ENCODE measurements at regions not wholly inside any gene's neighbourhood (a gene's known extent, or its start where the extent isn't known, plus 50 kb on each side); places are given as distances from the start of the nearest gene placed in this dataset.

GRCh38 chr6:25041485-25042035 lies 105.8 kb upstream of the RIPOR2 start (continued):
- TF ChIP-seq, protein P1, sequence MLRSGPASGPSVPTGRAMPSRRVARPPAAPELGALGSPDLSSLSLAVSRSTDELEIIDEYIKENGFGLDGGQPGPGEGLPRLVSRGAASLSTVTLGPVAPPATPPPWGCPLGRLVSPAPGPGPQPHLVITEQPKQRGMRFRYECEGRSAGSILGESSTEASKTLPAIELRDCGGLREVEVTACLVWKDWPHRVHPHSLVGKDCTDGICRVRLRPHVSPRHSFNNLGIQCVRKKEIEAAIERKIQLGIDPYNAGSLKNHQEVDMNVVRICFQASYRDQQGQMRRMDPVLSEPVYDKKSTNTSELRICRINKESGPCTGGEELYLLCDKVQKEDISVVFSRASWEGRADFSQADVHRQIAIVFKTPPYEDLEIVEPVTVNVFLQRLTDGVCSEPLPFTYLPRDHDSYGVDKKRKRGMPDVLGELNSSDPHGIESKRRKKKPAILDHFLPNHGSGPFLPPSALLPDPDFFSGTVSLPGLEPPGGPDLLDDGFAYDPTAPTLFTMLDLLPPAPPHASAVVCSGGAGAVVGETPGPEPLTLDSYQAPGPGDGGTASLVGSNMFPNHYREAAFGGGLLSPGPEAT (IDR thresholded peaks at IDR 0.05; ENCODE audit: low read depth), result no peak
- TF ChIP-seq ESRRA (IDR thresholded peaks at IDR 0.05; ENCODE audit: low read length), result no peak
- peak; percentile 28; the same call in 1 of the 2 replicates for TF ChIP-seq HDGF (IDR thresholded peaks at IDR 0.05)
- TF ChIP-seq CEBPB (IDR thresholded peaks at IDR 0.05; ENCODE audit: borderline replicate concordance in 1 of 2, low read depth in 2 of 2, low read length in 2 of 2), result 0 out of 4 replicates have a peak, but pooled peaks of 1 of the 2 experiments have one; percentile 21

DNA sequence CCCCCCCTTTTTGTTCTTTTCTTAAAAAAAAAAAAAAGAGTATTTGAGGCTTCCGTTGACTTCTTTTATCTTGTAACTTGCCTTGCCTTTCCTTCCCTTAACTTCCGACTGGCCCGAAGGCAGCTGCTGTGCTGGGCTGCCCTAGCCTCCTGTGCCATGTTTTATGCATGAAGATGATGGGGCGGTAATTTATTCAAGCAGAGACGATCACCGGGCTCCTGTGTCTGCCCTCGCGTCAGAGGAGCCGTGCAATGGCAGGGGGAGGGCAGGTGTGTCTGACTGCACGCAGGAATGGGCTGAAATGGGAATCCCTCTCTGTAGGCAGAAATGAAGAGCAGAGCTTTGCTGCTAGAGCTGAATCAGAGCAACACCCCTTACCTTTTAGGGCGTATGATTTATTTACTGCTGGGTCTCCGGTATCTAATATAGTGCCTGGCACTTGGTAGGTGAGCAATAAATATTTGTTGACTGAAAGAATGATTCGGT lies 106.3 kb upstream of the RIPOR2 start:
- intact Hi-C loops (cut with micrococcal nuclease; ENCODE audit: unreplicated experiment), result no loop called here
- ATAC-seq (peak; percentile 62), FAIRE-seq (no peak), DNase-seq (ENCODE audit: low read depth, low spot score) (no peak)
- H3K79me2 ChIP-seq (ENCODE audit: control insufficient read depth, insufficient read depth, low read length), result peaks cover 4% of the 10 kb centered on the region
- H3K9me3 ChIP-seq (replicated peaks; ENCODE audit: control insufficient read depth, insufficient read depth, low read length), result no peaks in the 10 kb centered on the region; the same call in 2 of the 3 replicates
- ChIA-PET POLR2A (interaction anchor here (0.6 to 4.7 kb wide), 10 partner anchors 9 to 106 kb away, joined by 3 to 87 read pairs (median 6); partner anchors contain the start of gene RIPOR2), RAD21 (ENCODE audit: unreplicated experiment) (interaction anchor here (0.7 to 5.6 kb wide), 14 partner anchors 9 to 109 kb away, joined by 3 to 70 read pairs (median 10); no protein-coding TSS in a partner anchor), CTCF (interaction anchor here (0.7 to 4.6 kb wide), 11 partner anchors 7 to 521 kb away, joined by 3 to 91 read pairs (median 6); no protein-coding TSS in a partner anchor), SMC1A (ENCODE audit: uncharacterized antibody, unreplicated experiment) (interaction anchor here (0.9 to 14.9 kb wide), 13 partner anchors 3 to 263 kb away, joined by 4 to 304 read pairs (median 8); no protein-coding TSS in a partner anchor)
- peak overlapping the region; percentile 88 for H2AFZ ChIP-seq (ENCODE audit: control insufficient read depth, low read depth, low read length)
- H3K4me2 ChIP-seq (ENCODE audit: control insufficient read depth, insufficient read depth), result peak overlapping the region; percentile 92
- peaks cover 23% of the 10 kb centered on the region for H3K4me1 ChIP-seq (ENCODE audit: control insufficient read depth, insufficient read depth, low read length)
- in situ Hi-C loops (cut with MboI), result no loop called here
- peak overlapping the region; percentile 60 for H3K27ac ChIP-seq (ENCODE audit: control insufficient read depth, insufficient read depth)
- no peak for TF ChIP-seq ATF2 (IDR thresholded peaks at IDR 0.05; ENCODE audit: low read length)
- TF ChIP-seq POU2F2 (IDR thresholded peaks at IDR 0.05; ENCODE audit: borderline replicate concordance, low read depth, low read length), result peak; percentile 89; the same call in 2 of the 3 replicates
- 0 out of 2 replicates have a peak, but pooled peaks have one; percentile 45 for TF ChIP-seq MAX (IDR thresholded peaks at IDR 0.05; ENCODE audit: low read depth, low read length)
- peak; percentile 53 for TF ChIP-seq ZNF384 (IDR thresholded peaks at IDR 0.05; ENCODE audit: borderline replicate concordance, low read depth, low read length)
- peak; percentile 50; the same call in 1 of the 2 replicates for TF ChIP-seq POLR2A (IDR thresholded peaks at IDR 0.05; ENCODE audit: low read depth, low read length)
- TF ChIP-seq CBFB (IDR thresholded peaks at IDR 0.05; ENCODE audit: low read depth), result no peak
- TF ChIP-seq TARDBP (IDR thresholded peaks at IDR 0.05; ENCODE audit: borderline replicate concordance), result 0 out of 2 replicates have a peak, but pooled peaks have one; percentile 19
- H3K4me3 ChIP-seq, result peak overlapping the region; percentile 67
- no peaks in the 10 kb centered on the region for H4K20me1 ChIP-seq (ENCODE audit: control insufficient read depth, insufficient read depth)
- BruUV-seq (replicated peaks), result no TSS peak
- H3K9ac ChIP-seq (ENCODE audit: control insufficient read depth, insufficient read depth, low read length), result peak overlapping the region; percentile 77
- H3K36me3 ChIP-seq (ENCODE audit: control insufficient read depth in 2 of 2, insufficient read depth in 2 of 2, low read length in 1 of 2), result no peaks in the 10 kb centered on the region
- no peaks in the 10 kb centered on the region for H3K27me3 ChIP-seq (replicated peaks in 1 of 2; ENCODE audit: control insufficient read depth in 2 of 2, insufficient read depth in 2 of 2, low read length in 1 of 2)
- 1% methylated on average over 13 of the region's 13 CpGs for WGBS (ENCODE audit: insufficient coverage, insufficient replicate concordance, low lambda C conversion rate, missing lambda C conversion rate)

All from GM12878 (cell line).